HG03575 (cell line): ENCODE measurements at regions not wholly inside any gene's neighbourhood (a gene's known extent, or its start where the extent isn't known, plus 50 kb on each side); places are given as distances from the start of the nearest gene placed in this dataset.
A peak's percentile ranks its signal among the peaks of the same experiment; 100 is the strongest.

Experiments
- ATAC-seq: cut with Tn5 transposase; IDR thresholded peaks from one replicate; pipeline ENCODE4 v1.9.1; 2021; ENCODE audit not compliant: unreplicated experiment, insufficient number of reproducible peaks, low FRiP score; ENCODE audit errors: extremely low read depth

- ATAC-seq: no peak
Observed at GRCh38 chr4:36489798-36490197, 208.4 kb downstream of the DTHD1 start.

- ATAC-seq: no peak
Observed at GRCh38 chr4:36492041-36492440, 210.6 kb downstream of the DTHD1 start.

GRCh38 chr4:36492590-36492989 lies 211.2 kb downstream of the DTHD1 start:
- no peak for ATAC-seq

- no peak for ATAC-seq
Observed at GRCh38 chr4:36493251-36493650, 211.8 kb downstream of the DTHD1 start.

- no peak for ATAC-seq
Observed at GRCh38 chr4:36494016-36494415, 212.6 kb downstream of the DTHD1 start.

- no peak for ATAC-seq
Observed at GRCh38 chr4:36494747-36495146, 213.3 kb downstream of the DTHD1 start.

GRCh38 chr4:36502350-36502749 lies 220.9 kb downstream of the DTHD1 start:
- no peak for ATAC-seq

- ATAC-seq: no peak
Observed at GRCh38 chr4:36508394-36508793, 227.0 kb downstream of the DTHD1 start.

- no peak for ATAC-seq
Observed at GRCh38 chr4:36509845-36510244, 228.4 kb downstream of the DTHD1 start.

GRCh38 chr4:36511785-36512184 lies 230.4 kb downstream of the DTHD1 start:
- ATAC-seq: no peak

GRCh38 chr4:36516522-36517095 lies 235.2 kb downstream of the DTHD1 start:
- no peak for ATAC-seq

GRCh38 chr4:36523182-36523581 lies 241.8 kb downstream of the DTHD1 start:
- no peak for ATAC-seq

GRCh38 chr4:36532670-36533379 lies 251.4 kb downstream of the DTHD1 start:
- ATAC-seq: no peak

GRCh38 chr4:36533944-36534343 lies 252.5 kb downstream of the DTHD1 start:
- ATAC-seq: no peak

GRCh38 chr4:36547383-36547782 lies 266.0 kb downstream of the DTHD1 start:
- no peak for ATAC-seq

GRCh38 chr4:36549252-36549651 lies 267.8 kb downstream of the DTHD1 start:
- ATAC-seq: no peak

- no peak for ATAC-seq
Observed at GRCh38 chr4:36549992-36550391, 268.6 kb downstream of the DTHD1 start.

GRCh38 chr4:36551697-36552214 lies 270.3 kb downstream of the DTHD1 start:
- ATAC-seq: peak; percentile 78

- ATAC-seq: no peak
Observed at GRCh38 chr4:36553029-36553428, 271.6 kb downstream of the DTHD1 start.

GRCh38 chr4:36553453-36553852 lies 272.0 kb downstream of the DTHD1 start:
- no peak for ATAC-seq

GRCh38 chr4:36556984-36557383 lies 275.6 kb downstream of the DTHD1 start:
- ATAC-seq: no peak
